HEK293 (cell line): ENCODE measurements at regions not wholly inside any gene's neighbourhood (a gene's known extent, or its start where the extent isn't known, plus 50 kb on each side); places are given as distances from the start of the nearest gene placed in this dataset.

ENCODE experiments used
- CTCF ChIA-PET: fragments of 350-600 bp; formaldehyde crosslinking; extraction: SDS; loops from one replicate; lab custom pipeline; 2021; ENCODE audit warnings: antibody characterized with exemption; lab: Yijun Ruan, JAX
- POLR2A ChIA-PET: fragments of 300-600 bp; formaldehyde crosslinking; extraction: SDS; loops from one replicate; lab custom pipeline; 2020; ENCODE audit warnings: antibody characterized with exemption, inconsistent platforms; lab: Yijun Ruan, JAX
- H3K27ac ChIP-seq: fragments of 200-500 bp; sonication (Bioruptor generic); 2 replicates; pipeline ENCODE4 v1.5.1; 2014; ENCODE audit warnings: low read depth, low read length, control low read depth, inconsistent platforms; ENCODE audit errors: extremely low read depth
- H3K36me3 ChIP-seq, 2 experiments: fragments of 200-500 bp in 1 of 2; sonication (Bioruptor generic) in 1 of 2; 1 replicate in 1 of 2; 2 replicates in 1 of 2; pipeline ENCODE4 v1.5.1; 2014 to 2017; ENCODE audit warnings: inconsistent platforms in 2 of 2, low read length in 2 of 2; ENCODE audit not compliant: control insufficient read depth in 2 of 2, insufficient read depth in 1 of 2
- H3K4me1 ChIP-seq: fragments of 200-500 bp; sonication (Bioruptor generic); 2 replicates; pipeline ENCODE4 v1.5.1; 2014; ENCODE audit warnings: mild to moderate bottlenecking, low read length, inconsistent platforms; ENCODE audit not compliant: control insufficient read depth, insufficient read depth
- H3K4me3 ChIP-seq: 2 replicates; pipeline ENCODE4 v1.5.1; 2011; ENCODE audit warnings: low read depth, mild to moderate bottlenecking, control low read depth, low read length, moderate library complexity
- H3K9me3 ChIP-seq: fragments of 200-500 bp; sonication (Bioruptor generic); 2 replicates; pipeline ENCODE4 v1.5.1; 2014; ENCODE audit warnings: low read depth, low read length, inconsistent platforms; ENCODE audit not compliant: control insufficient read depth, insufficient read depth
- MYNN ChIP-seq: fragments of 450-650 bp; formaldehyde crosslinking; IDR thresholded peaks from 2 replicates; pipeline ENCODE4 v1.5.1; 2016; ENCODE audit warnings: missing biosample characterization, missing genetic modification characterization, borderline replicate concordance
- ZNF585B ChIP-seq: fragments of 450-650 bp; formaldehyde crosslinking; IDR thresholded peaks from 2 replicates; pipeline ENCODE4 v1.5.1; 2016; ENCODE audit warnings: missing biosample characterization, missing genetic modification characterization

- POLR2A ChIA-PET: no interaction called here
- no peaks in the 10 kb centered on the region for H3K4me1 ChIP-seq
- H3K9me3 ChIP-seq: no peaks in the 10 kb centered on the region
- CTCF ChIA-PET: interaction anchor here (0.7 kb wide), 1 partner anchor 242 kb away, joined by 3 read pairs; no protein-coding TSS in a partner anchor
- H3K36me3 ChIP-seq: no peaks in the 10 kb centered on the region
- H3K4me3 ChIP-seq: no peak overlapping the region
- H3K27ac ChIP-seq: no peak overlapping the region
- TF ChIP-seq ZNF585B (tag by site-specific recombination): peak; percentile 78
- no peak for TF ChIP-seq MYNN (tag by site-specific recombination)
- TF ChIP-seq, all 188 proteins: peak for 1
Measured at GRCh38 chr4:122681568-122681967, 50.9 kb upstream of the BBS12 start.
